ENCODE measurements at regions not wholly inside any gene's neighbourhood (a gene's known extent, or its start where the extent isn't known, plus 50 kb on each side); places are given as distances from the start of the nearest gene placed in this dataset.

GRCh38 chr9:1443450-1443849, 393.3 kb downstream of the DMRT2 start:
- TF ChIP-seq CTCF (IDR thresholded peaks at IDR 0.05), result no peak
- no peak for TF ChIP-seq POLR2A (IDR thresholded peaks at IDR 0.05)

Data from suprapubic skin (tissue), 3 donors.